ENCODE measurements at regions not wholly inside any gene's neighbourhood (a gene's known extent, or its start where the extent isn't known, plus 50 kb on each side); places are given as distances from the start of the nearest gene placed in this dataset.

- H3K4me3 ChIP-seq (ENCODE audit: low read depth, low read length) = no peak overlapping the region
- DNase-seq (ENCODE audit: low read depth) = no peak
Measured at GRCh38 chr19:30608471-30608870, 236.3 kb downstream of the ZNF536 start.
